GM18502 (cell line): ENCODE measurements at regions not wholly inside any gene's neighbourhood (a gene's known extent, or its start where the extent isn't known, plus 50 kb on each side); places are given as distances from the start of the nearest gene placed in this dataset.

Experiments
- ATAC-seq: cut with Tn5 transposase; IDR thresholded peaks from one replicate; pipeline ENCODE4 v1.9.1; 2021; ENCODE audit warnings: mild to moderate bottlenecking; ENCODE audit not compliant: unreplicated experiment, poor library complexity

DNA sequence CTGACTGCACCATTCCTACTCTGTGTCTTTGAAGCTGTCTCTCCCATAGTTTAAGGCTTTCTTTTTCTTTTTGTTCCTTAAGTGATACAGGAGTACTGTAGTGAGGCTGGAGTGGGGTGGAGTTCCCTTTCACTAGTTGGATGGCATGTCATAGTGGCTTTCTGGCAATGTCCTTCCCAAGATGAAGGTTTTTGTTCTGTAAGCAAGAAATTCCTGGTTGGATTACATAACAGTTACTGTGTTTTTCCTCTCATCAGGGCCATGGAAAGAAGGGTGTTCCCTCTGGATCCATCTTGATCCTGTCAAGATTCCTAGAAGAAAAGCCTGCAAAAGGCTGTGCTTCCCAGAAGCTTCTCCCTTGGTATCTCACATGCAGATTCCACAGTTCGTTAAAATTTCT, 84.2 kb downstream of the ACKR3 start:
- ATAC-seq, result no peak

DNA sequence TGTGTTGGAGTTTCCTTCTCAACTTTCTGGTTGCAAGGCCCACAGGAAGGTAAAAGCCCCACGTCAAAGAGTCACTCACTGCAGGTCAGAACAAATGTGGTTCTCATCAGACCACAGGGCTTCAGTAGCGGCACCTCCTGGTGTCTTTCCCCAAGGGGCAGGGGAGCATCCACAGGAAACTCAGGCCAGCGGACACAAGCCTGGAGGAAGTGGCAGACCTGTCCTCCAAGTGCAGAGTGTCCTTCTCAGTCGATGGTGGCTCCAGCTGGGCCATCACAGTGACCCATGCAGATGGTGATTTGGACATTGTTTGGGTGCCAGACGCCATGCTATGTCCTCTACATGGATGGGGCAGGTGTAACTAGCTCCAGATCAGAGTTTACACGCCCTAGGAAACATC, 84.9 kb downstream of the ACKR3 start:
- no peak for ATAC-seq

DNA sequence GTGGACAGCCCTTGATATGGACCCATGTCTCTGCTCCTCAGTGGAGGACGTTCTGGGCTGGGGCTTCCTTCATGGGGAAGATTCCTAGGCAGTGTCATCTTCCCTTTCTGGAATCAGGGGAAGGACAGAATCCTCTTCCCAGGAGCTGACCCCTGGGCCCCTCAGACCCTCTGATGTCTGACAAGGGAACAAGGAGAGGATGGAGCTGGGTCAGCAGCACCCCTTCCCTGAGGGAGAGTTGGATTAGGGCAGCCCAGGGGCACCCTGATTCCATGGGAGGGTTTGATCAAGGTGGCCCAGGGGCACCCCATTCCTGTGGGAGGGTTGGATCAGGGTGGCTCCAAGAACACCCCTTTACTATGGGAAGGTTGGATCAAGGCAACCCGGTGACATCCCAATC, 86.5 kb downstream of the ACKR3 start:
- no peak for ATAC-seq

DNA sequence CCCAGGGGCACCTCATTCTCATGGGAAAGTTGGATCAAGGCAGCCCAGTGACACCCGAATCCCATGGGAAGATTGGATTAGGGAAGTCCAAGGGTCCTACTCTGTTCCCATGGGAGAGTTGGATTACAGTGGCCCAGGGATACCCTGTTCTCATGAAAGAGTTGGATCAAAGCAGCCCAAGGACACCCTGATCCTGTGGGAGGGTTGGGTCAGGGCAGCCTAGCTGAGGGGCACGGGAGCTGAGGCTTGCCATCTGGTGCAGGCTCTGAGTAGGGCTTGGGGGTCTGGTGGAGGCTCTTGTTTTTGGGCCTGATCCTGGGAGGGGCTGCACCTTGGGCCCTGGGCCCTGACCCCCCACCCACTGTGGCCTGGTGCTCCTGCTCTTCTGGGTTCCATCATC, 87.1 kb downstream of the ACKR3 start:
- ATAC-seq, result no peak

DNA sequence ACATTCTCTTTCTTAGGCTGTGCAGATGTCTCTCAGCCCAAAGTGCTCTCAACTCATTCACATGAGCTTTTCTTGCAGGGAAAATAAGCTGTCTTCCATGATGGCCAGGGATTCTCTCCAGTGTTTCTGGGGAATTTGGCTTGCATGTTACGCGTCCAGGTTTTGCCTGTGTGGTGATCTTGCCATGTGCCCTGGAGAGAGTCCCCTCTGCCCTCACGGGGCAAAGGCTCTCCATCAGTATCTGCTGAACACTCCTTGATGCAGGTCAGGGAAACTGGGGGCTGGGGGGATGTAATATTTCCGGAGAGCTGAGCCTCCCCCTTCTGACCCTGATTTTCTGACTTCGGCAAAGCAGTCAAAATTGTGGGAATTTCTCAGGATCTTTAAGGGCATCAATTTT, 87.6 kb downstream of the ACKR3 start:
- ATAC-seq, result no peak

DNA sequence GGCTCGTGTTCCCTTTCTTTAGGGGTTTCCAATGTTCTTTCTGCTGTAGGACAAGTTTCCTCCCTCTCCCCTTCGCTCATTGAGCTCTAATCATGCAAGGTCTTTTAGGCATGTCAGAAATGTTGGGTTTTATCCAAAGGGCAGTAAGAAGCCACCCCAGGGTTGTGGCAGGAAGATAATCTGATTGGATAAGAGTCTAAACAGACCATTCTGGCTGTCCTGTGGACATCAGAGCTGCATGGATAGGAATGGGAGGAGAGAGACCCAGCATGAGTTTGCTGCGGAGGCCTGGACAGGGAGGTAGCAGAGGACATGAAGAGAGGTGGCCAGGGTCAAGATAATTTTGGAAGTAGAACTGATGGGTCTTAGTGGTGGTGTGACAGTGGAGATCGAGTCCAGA, 88.2 kb downstream of the ACKR3 start:
- no peak for ATAC-seq

DNA sequence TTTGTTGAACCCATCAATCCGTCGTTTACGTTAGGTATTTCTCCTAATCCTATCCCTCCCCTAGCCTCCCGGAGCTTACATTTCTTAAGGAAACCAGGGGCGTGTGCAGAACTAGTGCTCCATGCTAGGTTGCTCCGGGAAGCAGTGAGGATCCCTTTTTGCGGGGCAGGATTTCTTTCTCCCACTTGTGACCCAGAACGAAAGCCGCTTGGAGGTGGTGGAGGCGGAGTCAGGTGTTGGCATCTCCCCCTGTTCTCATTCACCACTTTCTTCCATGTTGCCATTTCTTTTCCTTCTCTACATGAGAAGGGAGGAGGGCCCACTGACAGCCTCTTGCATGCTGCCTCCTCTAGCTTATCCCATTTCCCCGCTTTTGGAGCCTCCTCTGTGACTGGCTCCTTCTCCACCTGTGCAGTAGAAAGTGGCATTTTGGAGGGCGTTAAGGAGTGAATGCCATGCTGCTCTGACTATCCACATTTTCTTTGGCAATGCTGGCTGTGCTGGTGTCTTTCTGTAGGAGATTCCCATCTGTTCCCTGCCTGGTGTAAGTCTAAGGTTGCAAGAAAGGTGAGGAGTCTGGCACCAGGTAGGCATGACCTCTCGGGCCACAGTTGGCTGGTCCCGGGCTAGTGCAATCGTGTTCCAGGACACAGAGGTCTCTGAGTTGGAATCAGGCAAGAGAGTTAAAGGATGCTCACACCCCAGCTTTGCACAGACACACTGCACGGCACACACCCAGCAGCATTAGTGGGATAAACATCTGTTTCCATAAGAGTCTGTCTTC, 89.5 kb downstream of the ACKR3 start:
- no peak for ATAC-seq

DNA sequence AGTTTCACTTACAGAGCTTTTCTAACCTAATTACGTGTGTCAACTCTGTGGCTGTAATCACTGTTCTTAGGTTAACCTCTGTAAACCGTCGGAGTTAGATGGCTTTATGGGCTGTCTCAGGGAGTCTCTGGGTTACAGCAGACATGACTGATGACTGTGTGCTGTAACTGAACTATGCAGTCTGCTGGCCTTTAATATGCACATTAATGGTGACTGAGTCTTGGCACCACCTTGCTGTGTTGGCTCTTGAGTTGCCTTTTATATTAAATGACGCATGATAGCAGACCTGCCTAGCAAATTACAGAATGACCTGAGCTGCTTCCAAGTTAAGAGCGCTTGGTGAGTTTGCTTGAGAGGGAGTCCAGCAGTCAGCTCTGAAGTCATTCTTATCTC, 90.1 kb downstream of the ACKR3 start:
- no peak for ATAC-seq

DNA sequence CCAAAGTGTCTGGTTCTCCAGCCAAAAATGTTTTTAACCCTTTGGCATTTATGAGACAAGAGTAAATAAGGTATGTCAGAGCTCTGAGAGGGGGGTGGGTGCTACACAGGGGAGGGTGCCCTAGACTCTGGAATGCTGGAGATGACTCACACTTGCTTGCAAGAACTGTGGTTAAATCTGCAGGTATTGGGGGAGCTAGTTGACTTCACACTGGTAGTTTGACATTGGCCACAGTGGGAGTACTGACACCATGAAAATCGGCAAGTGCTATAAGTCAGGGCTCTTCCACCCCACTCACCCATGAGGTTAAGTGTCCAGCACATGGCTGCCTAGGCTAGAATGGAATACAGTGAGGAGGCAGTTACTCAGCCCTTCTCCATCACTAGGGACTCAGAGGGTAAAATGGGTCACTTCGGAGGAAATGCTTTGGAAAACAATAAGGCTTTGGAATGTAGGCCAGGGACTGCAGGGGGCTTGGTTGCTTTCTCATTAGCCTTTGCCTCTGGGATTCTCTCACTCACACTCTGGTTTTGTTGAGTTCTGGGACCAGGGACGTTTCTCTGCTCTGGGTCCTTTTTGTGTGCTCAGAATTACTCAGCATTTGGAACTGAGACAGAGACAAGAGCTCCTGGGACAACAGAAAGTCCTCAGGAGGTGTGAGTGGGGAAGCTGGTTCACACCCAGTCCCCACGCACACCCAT, 91.6 kb downstream of the ACKR3 start:
- no peak for ATAC-seq

DNA sequence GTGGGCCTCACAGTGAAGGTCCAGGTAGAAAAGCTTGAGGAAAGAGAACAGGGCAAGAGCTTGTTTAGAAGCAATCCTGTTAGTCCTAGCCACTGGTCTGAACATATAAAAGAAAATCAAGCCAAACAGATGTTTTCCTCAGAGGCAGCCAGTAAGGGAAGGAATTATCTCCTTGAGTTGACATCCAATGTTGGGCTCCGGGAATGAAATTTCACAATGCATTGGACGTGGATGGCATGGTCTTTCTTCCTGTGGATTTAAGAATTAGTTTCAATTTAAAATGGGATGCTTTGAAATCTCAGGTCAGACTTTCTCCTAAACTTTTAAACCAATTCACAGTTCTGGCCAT, 92.1 kb downstream of the ACKR3 start:
- ATAC-seq, result no peak

DNA sequence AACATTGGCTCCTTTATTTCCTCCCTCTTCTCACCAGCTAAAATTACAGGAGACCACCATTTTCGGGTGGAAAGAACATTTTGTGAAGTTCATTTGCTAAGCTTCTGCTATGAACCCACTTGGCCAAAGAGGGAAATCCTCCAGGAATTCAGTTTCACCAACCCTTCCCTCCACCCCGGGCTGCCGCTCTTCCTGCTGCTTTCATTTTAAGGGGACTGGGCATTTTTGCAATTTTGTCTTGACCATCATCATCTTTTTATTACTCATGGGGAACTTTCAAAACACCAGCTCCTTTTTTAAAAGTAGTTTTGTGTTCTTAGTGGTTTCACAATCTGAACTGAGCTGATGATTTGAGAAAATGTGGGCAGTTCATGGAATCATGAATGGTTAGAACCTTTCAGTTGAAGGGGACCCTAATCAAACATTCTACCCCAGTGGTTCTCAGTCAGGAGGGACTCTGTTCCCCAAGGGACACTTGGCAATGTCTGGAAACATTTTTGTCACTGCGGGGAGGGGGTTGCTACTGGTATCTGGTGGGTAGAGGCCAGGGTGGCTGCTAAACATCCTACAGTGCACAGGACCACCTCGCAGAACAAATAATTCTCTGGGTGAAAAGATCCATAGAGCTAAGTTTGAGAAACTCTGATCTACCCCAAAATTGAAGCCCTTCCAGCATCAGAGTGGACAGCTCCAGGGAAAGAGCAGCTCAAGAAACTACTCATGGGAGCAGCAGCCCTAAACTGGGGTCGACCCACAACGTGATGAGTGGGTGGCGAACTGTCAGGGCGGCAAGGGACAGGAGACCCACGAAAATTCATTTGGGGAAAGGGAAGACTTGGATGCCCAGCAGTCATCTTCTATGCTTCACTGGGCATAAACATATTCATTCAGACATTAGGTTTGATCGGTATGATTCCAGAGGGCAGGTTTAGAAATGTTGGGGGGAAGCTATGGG, 92.9 kb downstream of the ACKR3 start:
- no peak for ATAC-seq

DNA sequence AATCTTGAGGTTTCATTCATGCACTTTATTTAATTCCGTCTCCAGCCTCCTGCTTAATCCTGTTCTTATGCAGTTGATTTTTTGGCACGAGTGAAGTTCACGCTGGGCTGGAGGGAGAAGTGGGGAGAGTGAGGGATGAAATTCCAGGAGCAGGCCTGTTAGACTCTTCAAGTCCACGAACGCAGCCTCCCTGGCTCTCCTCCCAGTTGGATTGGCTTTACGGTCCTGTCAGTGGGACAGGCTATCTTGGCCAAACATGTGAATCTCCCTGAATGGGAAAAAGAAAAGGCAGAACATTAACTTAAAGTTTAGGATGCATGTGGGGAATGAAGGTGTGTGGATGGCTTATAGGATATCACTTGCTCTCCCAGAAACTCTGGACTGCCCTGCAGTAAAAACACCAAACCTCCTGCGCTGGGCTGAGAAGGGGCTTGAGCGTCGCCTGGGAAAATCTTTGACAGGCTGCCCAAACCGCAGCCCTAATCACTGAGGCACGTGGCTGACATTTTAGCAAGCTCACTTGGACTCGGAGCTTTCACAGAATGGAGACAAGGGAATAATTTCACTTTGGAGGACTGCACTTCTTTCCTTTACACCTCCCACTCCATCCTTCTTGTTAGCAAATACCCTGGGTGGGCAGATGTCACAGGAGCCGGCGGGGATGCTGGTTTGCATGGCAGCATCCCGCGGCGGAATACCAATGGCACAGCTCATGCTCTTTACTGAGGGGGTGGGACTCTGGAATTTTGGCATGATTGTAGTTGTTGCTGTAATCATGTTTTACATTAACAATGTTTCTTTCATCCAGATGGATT, 93.9 kb downstream of the ACKR3 start:
- ATAC-seq, result no peak

DNA sequence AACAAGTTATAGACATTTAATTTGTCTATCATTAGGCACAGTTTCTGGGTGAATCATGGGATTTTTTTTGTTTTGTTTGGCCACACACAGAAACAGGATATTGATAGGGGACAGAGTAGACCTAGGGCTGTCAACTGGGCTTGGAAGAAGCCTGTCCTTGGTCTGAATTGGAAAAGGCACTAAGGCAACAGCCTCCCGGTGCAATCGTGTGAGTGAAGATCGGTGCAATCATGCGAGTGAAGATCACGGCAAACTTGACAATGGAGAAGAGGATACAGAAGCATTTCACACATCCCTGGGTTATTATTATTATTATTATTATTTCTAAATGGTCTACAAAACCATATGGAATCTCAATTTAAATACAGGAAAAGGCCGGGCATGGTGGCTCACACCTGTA, 94.5 kb downstream of the ACKR3 start:
- ATAC-seq, result no peak

DNA sequence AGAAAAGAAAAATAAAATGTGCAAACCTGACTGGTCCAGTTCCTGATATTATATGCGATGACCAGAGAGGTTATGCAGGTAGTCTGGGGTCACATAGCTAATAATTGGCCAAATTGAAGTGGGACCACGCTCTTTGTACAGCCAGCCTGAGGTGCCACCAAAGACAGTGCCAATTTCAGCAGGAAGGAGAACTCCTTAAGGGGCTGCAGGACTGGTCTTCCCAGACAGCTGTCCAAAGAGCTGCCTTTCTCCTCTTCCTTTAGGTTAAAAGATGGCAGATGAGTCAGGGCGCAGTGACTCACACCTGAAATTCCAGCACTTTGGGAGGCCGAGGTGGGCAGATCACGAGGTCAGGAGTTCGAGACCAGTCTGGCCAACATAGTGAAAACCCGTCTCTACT, 95.5 kb downstream of the ACKR3 start:
- ATAC-seq, result no peak

DNA sequence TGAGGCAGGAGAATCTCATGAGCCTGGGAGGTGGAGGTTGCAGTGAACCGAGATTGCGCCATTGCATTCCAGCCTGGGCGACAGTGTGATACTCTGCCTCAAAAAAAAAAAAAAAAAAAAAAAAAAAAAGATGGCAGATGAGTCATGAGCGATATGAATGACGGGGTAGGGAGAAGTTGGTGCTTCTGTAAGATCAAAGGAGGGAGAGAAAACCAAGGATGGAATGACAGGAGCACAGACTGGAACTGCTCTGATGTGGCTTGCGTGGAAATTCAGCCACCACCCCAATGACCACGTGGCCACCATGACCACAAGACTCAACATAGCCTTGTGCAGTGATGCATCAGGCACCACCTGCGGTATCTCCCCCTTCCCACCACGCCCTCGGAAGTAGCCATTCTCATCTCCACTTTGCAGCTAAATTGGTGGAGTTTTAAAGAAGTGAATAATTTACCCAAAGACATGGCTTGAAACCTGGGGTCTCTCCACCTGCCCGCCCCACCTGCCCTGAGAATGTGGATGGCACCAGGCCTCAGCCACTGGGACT, 96.0 kb downstream of the ACKR3 start:
- no peak for ATAC-seq

DNA sequence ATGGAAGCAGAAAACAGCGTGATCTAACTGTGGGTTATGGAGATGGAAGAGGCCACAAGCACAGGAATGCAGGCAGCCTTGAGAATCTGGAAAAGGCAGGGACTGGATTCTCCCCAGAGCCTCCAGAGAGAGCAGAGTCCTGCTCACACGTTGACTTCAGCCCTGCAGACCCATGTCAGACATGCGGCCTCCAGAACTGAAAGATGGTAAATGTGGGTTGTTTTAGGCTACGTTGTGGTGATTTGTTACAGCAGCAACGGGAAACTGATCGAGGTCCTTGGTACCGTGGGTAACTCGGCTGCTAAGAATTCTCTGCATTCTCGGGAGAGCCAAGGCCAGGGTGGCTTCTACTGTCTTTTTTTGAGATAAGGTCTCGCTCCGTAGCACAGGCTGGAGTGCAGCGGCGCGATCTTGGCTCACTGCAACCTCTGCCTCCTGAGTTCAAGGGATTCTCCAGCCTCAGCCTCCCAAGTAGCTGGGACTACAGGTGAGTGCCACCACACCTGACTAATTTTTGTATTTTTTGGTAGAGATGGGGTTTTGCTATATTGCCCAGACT, 97.1 kb downstream of the ACKR3 start:
- ATAC-seq, result no peak

DNA sequence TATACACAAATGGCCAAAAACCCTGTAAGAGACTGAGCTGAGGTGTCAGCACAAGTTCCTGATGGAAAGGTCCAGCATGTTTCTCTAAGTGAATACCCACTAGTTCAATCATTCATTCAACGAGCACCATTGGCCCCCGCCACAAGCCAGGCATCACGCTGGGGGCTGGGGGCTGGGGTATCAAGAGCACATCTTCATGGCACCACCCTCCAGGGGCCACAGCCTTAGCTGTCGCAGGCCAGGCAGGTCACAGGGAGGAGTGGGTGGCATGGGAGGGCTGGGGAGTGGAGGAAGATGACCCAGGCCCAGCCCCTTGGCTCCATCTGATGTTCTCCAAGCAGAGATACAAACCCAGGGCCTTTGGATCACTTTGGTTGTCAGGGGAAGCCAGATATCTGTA, 97.9 kb downstream of the ACKR3 start:
- ATAC-seq, result no peak

DNA sequence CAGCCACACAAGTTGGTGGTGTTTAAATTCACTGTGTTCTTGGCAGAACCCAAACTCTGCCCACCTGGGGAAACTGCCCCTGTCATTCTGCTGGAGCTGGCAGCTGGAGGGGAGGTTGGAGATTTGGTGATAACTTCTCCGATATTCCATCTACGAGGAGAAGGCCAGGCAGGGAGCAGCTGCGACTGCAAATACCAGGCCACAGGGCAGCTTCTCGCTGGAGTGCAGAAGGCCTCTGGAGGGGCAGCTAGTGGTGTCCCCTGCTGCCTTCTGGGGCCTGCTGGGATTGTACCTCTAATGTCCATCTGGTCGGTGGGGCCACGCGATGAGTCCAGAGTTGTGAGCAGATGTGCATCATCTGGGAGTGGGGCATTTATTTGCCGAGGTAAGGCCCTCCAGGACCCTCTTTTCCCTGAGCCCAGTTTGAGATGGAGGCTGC, 98.9 kb downstream of the ACKR3 start:
- no peak for ATAC-seq

DNA sequence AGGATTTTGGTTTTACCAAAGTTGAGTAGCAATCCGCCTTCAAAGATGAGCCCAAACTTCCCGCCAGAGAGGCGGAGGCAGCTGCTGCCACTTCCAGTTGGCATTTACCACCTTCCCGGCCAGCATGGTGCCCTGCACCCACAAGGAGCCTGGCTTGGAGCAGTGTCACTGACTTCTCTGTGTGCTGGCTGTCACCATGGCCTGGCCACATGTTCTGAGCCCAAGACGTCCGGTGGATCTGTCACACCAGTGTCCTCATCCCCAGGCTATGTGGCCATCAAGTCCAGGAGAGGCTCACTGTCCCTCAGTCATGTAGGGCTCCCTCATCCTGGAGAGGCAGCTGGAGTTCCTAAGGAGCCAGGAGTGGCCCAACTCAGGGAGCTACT, 100.6 kb downstream of the ACKR3 start:
- ATAC-seq, result no peak
